ENCODE measurements at regions not wholly inside any gene's neighbourhood (a gene's known extent, or its start where the extent isn't known, plus 50 kb on each side); places are given as distances from the start of the nearest gene placed in this dataset.
A peak's percentile ranks its signal among the peaks of the same experiment; 100 is the strongest.

DNA sequence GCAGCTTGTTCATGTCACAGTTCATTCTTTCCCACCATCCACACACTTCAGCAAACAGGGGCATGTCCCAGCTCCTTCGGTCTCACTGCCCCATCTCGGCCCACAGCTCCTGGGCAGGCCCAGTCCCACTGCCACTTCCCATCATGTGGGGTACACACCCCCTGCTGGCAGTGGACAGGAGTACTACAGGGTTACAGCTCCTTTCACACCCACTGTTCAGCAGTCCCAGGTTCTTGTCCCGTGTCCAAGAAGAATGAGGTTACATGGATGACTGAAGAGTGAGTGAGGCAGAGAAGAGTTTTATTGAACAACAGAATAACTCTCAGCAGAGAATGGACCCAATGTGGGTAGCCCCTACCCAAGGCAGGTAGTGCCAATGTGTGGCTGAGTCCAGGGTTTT lies 77.8 kb upstream of the SMLR1 start:
- TF ChIP-seq, protein P1, sequence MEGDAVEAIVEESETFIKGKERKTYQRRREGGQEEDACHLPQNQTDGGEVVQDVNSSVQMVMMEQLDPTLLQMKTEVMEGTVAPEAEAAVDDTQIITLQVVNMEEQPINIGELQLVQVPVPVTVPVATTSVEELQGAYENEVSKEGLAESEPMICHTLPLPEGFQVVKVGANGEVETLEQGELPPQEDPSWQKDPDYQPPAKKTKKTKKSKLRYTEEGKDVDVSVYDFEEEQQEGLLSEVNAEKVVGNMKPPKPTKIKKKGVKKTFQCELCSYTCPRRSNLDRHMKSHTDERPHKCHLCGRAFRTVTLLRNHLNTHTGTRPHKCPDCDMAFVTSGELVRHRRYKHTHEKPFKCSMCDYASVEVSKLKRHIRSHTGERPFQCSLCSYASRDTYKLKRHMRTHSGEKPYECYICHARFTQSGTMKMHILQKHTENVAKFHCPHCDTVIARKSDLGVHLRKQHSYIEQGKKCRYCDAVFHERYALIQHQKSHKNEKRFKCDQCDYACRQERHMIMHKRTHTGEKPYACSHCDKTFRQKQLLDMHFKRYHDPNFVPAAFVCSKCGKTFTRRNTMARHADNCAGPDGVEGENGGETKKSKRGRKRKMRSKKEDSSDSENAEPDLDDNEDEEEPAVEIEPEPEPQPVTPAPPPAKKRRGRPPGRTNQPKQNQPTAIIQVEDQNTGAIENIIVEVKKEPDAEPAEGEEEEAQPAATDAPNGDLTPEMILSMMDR (conservative IDR thresholded peaks at IDR 0.05; ENCODE audit: control insufficient read depth, insufficient read depth, low read depth, low read length): no peak
- peak; percentile 21 for DNase-seq (ENCODE audit: low read depth)
- no peak overlapping the region for H3K4me3 ChIP-seq (ENCODE audit: control insufficient read depth, low read depth, low read length)

DNA sequence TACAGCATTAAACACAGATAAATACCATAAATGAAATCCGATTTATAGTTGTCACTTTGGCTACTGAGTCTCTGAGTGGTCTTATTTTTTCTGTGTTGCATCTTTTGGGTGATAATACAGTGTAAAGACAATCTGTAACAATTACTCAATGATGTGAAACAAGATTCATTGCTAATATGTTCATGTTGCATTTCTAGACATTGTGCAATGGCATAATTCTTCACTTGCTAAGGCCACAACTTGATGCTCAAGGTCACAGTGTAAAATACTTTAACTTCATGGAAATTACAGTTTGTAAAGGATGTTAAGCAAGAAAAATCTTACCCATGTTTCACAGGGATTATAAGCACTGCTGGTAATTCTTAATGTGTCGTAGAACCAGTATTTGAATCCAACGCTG lies 74.9 kb upstream of the SMLR1 start:
- TF ChIP-seq, protein P1 (conservative IDR thresholded peaks at IDR 0.05; ENCODE audit: control insufficient read depth, insufficient read depth, low read depth, low read length): no peak
- peak; percentile 43 for DNase-seq (ENCODE audit: low read depth)
- no peak overlapping the region for H3K4me3 ChIP-seq (ENCODE audit: control insufficient read depth, low read depth, low read length)

DNA sequence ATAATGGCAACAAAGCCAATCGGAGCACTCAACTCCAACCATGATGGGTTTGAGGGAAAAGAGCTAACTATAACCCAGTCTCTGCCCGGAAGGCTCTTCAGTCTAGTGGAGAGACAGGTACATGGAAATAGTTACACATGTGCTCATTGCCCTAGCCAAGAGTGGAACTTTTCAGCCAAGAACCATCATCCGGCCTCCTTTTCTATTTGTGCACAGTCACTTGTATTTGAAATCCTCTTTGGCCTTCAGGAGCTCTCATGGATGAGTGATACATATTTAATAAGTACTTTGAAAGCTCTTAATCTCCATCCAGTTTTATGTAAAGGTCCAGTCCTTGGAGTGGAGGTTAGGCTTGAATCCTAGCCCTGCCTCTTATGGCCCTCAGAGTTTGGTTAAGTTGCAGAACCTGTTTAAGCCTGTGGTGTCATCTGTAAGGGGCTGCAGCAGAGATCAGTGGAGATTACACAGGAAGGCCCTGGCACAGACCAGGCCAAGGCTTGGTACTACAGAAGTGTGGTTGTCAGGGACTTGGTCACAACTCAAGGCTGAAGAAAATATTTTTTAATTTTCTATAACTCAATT lies 72.3 kb upstream of the SMLR1 start:
- TF ChIP-seq, protein P1 (conservative IDR thresholded peaks at IDR 0.05; ENCODE audit: control insufficient read depth, insufficient read depth, low read depth, low read length): no peak
- H3K4me3 ChIP-seq (ENCODE audit: control insufficient read depth, low read depth, low read length): no peak overlapping the region
- no peak for DNase-seq (ENCODE audit: low read depth)

DNA sequence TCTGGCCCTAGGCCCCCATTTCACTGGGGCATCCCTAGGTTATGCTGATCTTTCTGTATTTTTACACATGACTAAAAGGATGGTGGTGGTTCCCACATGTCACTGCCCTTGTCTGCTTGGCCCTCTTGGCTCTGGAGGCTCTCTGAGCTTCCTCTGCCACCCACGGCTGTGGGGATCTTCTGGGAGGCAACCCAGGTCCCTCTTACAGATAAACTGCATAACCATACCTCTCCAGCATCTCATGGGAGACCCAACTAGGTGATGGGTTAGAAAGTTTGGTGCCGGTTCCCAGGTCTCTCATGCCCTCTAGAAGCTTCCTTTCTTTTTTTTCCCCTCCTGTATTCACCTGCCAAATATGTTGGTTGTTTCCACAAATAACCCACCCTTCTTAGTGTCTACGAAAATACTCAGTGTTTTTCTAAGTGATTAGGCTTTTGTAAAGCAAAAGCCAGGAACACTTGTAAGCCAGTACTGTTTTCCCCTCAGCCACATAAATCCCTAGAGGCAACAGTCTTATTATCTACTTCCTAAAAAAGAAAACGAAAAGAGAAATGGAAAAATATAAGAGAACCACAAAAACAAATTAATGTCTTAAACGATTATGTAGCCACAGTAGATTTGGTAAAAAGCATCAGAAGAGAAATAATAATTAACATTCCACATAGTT lies 71.7 kb upstream of the SMLR1 start:
- no peak overlapping the region for H3K4me3 ChIP-seq (ENCODE audit: control insufficient read depth, low read depth, low read length)
- DNase-seq (ENCODE audit: low read depth): no peak
- TF ChIP-seq, protein P1 (conservative IDR thresholded peaks at IDR 0.05; ENCODE audit: control insufficient read depth, insufficient read depth, low read depth, low read length): no peak

DNA sequence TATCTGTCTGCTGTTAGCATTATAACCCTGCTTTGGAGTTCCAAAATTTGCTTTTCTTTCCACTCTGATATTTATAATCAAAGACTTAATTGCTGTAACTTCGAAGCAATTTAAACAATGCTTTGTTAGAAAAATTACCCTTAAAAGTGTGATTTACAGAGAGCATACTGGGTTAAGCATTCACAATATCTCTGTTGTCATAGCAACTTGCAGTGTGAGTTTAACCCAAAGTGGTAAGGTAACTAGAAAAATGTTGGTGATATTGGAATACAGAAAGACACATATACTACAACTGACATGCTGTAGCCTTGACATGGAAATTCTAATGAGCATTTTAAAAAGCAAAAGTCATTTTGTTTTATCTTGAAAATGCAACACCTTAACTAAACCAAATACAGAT lies 70.4 kb upstream of the SMLR1 start:
- H3K4me3 ChIP-seq (ENCODE audit: control insufficient read depth, low read depth, low read length): no peak overlapping the region
- TF ChIP-seq, protein P1 (conservative IDR thresholded peaks at IDR 0.05; ENCODE audit: control insufficient read depth, insufficient read depth, low read depth, low read length): no peak
- no peak for DNase-seq (ENCODE audit: low read depth)

DNA sequence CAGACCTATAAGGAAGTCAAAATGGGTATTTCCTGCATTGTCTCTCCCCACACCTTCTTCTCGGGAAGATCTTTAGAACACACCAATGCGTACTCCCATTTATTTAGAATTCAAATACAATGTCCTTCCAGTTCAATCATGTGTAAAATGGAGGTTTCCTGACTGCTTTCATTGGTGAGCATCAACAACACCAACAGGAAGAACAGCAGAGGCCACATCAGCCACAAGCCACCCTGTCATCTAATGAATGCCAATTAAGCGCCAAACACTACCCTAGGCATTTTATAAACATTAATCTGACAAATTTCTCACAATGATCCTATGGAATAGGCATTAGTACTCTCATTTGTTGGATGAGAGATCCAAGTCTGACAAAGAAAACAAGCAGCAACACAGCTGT lies 68.4 kb upstream of the SMLR1 start:
- TF ChIP-seq, protein P1 (conservative IDR thresholded peaks at IDR 0.05; ENCODE audit: control insufficient read depth, insufficient read depth, low read depth, low read length): no peak
- no peak for DNase-seq (ENCODE audit: low read depth)
- no peak overlapping the region for H3K4me3 ChIP-seq (ENCODE audit: control insufficient read depth, low read depth, low read length)

All from fibroblast of mammary gland (primary cell).